Anterior cingulate cortex (tissue), 58 donors: ENCODE measurements at regions not wholly inside any gene's neighbourhood (a gene's known extent, or its start where the extent isn't known, plus 50 kb on each side); places are given as distances from the start of the nearest gene placed in this dataset.

Experiments used
- DNase-seq, 58 donors: peaks; one replicate each; lab custom pipeline; 2025; lab: John Stamatoyannopoulos, UW

GRCh38 chr17:74145756-74146155 lies 57.7 kb upstream of the RPL38 start:
- no peak for DNase-seq

- no peak for DNase-seq
Measured at GRCh38 chr17:74146196-74146595, 57.3 kb upstream of the RPL38 start.

- DNase-seq = no peak
Measured at GRCh38 chr17:74147056-74147835, 56.2 kb upstream of the RPL38 start.

GRCh38 chr17:74147966-74148365 lies 55.5 kb upstream of the RPL38 start:
- no peak for DNase-seq

GRCh38 chr17:74148446-74148845 lies 55.0 kb upstream of the RPL38 start:
- no peak for DNase-seq

GRCh38 chr17:74148901-74149596 lies 54.4 kb upstream of the RPL38 start:
- no peak for DNase-seq

GRCh38 chr17:74149597-74150427 lies 53.7 kb upstream of the RPL38 start:
- no peak for DNase-seq

GRCh38 chr17:74150428-74151025 lies 53.0 kb upstream of the RPL38 start:
- no peak for DNase-seq

GRCh38 chr17:74151551-74152315 lies 51.7 kb upstream of the RPL38 start:
- no peak for DNase-seq

- no peak for DNase-seq
Measured at GRCh38 chr17:74152591-74153455, 50.7 kb upstream of the RPL38 start.

GRCh38 chr17:74153456-74153810 lies 50.0 kb upstream of the RPL38 start:
- no peak for DNase-seq
